Bone marrow (tissue), 2 donors: ENCODE measurements at regions not wholly inside any gene's neighbourhood (a gene's known extent, or its start where the extent isn't known, plus 50 kb on each side); places are given as distances from the start of the nearest gene placed in this dataset.

Experiments
- DNase-seq, 2 donors: peaks; one replicate each; lab custom pipeline; 2025; lab: John Stamatoyannopoulos, UW

DNA sequence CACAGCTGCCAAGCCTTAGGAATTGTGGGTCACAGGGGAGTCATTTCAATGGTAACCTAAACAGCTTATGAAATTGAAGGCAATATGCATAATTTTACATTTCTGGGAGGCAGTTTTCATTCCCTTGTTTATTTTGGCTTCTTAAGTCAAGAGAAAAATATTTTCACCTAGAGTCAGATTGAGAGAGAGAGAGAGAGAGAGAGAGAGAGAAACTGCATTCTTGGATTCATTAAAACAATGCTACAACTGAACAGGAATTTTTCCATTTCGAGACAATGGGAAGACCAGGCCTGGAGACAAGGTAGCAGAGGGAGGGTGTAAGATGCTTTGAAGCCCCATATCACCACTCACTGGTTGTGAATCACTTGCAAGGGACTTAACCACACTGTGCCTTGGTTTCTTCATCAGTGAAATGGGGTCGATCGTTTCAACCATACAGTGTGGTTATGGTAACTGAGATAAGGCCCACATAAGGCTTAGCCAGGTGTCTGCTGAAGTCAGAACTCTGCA lies 224.7 kb upstream of the IRX3 start:
- DNase-seq, result no peak

DNA sequence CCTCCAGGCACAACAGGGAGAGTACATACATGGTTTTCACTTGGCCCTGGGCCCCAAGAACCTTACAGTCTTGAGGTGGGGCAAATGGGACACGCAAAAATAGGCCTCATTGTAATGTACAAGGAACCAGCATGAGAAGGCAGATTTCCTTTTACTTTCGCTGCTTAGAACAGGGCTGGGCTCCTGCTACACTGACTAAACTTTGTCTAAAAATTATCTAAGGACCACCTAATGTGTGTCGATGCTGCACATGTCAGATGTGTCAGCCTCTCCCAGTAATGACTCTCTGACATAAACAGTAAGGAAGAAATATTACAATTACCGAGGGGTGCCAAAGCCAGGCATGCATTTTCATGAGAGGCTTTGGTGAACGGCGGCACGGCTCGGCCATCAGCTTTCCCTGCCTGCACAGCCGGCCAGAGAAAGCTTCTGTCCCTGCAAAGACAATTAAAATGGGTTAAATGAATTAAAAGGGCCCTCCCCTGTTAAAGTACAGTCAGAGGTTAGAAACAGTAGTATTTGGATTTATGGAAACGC lies 224.2 kb upstream of the IRX3 start:
- DNase-seq, result no peak

DNA sequence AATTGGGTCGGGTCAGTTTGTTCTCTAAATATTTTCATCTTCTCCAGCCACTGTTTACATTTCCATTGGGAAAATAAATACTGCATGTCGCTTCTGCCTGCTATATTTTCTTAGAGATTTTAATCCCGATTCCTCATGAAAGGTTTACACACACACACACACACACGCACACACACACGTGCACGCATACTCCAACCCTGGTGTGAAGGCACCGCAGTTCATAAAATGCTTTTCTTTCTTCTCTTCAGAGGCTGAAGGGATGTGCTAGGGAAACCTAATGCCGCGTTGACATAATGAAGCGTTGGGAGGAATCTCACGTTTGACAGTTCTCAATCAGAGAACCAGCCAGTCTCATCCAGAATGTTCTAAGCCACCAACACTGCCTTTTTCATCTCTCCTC lies 222.9 kb upstream of the IRX3 start:
- DNase-seq, result no peak

DNA sequence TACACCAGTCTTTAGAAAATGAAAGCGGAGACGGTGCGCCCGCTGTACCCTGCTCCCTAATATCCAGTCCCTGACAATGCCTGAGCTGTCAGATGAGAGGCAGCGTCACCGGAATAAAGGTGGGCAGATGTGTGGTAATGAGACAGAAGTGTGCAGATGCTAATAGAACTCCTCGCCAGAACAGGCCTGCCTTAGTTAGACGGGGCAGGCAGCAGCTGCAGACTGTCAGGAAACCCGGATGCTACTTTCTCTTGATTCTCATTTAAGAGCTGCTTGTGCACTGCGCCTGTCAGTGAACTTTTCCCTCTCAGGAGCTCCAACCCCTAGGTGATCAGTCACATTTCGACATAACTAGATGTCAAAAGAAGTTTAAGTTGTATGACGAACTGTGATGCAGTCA lies 221.8 kb upstream of the IRX3 start:
- no peak for DNase-seq

DNA sequence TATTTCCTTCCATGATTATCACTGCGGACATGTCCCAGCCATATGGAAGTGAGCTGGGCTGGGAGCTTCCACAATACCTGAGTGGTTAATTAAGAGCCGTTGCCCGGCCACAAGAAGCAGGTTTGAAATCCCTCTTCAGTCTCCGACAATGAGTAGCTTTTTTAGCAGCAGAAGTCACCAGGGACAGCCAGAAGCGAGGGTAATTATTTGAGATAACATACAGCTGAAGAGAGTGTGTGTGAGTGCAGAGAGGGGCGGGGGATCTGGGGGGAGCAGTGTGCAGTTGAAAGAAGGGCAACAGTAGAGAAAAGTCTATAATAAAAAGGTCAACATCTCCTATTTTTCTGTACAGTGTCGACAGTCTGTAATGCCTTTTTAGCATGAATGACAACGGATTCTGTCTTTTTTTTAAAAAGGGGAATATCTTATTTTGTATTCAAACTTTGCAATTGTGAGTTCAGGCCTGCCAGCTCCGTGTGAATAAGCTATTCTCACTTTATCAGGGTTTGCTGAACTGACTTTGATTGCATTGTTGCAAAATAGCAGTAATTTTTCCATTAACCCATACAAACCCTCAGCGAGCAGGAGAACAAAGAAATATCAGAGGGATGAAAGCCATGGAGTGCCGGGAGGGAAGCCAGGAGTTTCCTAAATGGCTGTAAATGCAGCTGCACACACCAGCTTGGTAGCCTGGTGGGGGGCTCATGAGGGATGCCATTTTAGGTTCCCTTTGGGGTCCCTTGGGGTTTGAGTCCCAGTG lies 220.3 kb upstream of the IRX3 start:
- no peak for DNase-seq

DNA sequence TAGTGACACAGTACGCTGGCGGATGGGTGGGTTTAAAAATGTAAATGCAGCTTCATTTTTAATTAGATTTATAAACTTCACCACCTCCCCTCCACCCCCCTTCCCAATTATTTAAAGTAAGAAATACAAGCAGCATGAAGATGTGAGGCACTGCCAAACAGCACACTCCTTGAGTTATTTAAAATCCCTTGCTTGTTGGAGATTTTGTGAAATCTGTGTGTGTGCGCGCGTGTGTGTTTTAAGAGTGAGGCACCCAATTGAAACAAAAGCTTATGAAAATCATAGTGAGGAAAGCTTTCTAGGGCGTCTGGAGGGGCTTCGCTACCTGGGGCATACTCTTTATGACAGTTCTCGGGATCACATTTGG lies 219.6 kb upstream of the IRX3 start:
- no peak for DNase-seq

DNA sequence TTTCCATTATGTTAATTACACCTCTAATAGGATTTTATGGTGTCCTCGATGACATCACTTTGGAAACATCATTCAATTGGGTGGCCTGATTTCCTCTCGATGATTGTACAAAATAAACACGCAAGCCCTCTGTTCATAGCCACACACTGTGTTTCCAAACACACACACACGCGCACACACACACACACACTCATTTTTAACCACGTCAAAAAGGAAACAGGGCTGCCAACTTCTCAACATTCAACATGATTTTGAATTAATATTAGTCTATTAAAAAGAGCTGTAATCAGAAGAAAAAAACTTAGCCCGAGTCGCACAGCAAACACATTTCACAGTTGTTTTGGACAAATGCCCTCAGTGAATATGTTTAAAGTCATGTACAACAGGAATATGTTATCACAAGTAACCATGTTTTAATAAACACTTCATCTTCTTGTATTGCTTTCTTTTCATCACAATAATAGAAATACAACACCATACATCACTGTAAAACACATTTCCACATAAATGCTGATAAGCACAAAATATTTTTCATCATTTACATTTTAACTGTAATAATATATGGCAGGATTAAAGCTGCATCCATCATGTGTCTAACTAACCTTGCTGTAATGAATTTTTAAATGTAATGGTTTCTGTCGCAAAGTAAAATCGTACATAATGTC lies 219.1 kb upstream of the IRX3 start:
- DNase-seq, result no peak

DNA sequence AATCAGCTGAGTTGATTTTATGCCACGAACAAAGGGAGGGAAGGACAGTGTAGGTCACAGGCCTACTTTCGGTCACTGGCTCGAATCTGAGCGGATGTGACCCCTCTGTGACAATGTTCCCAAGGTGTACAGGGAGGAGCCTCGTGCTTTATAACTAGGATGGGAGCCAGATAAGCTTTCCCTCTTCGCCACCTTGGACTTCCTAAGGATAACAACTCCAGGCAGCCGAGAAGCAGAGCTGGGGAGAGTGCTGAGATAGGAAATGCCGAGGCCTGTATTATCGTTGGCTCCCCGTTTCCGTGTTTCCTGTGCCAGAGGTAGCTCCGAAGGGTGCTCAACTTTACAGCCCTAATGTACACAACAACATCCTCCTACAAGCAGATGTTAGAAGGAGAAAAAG lies 217.8 kb upstream of the IRX3 start:
- DNase-seq, result no peak

DNA sequence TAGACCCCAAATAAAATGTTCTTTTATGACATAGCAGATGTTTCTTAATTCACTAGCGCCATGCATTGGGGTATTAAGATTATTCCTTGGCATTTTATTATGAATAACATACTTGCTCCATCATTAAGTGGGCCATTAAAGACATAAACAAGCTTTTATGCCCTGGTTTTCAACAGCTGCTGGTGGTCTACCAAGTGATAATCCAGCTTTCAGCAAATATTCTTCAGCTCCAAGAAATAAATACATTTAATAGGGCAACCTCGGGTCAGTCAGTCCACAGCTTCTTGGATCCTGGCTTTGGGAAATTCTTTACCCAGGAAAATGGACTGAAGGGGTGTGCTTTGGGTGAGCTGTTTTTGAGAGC lies 217.3 kb upstream of the IRX3 start:
- DNase-seq, result no peak

DNA sequence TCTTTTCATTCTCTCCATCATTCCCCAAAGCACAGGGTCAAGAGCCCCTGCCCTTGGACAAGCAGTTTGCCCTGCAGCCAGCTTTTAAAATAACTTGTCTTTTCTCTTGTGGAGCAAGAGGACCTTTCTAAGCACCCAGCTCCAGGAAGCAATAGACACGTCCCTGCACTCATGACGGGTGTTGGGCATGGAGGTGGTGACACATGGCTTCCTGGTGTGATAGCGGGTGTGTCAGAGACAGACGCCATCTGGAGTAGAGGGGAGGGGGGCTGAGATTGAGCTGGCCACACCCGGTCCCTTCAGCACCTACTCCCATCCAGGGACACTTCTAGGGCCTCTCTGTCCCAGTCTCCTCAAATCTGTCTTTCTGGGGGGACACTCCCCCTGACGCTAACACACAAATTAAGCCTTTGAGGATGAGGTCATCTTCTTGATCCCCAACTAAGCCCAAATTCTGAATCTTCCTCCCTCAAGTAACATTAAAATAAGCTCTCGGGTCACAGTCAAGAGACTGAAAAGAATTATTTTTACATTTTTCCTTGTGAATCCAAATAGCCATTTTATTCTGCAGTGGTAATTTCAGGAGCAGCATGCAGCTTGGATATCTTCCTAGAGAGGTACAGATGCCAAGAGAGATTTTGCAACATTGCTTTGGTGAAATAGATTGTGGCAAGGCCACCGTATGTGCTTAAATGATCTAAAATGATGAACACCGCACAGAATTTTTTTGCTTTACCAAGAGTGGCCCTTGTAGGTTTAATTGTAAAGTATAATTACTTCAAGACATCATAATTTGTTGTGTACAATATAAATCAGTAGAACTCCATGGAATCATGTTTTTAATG lies 216.6 kb upstream of the IRX3 start:
- DNase-seq, result no peak

DNA sequence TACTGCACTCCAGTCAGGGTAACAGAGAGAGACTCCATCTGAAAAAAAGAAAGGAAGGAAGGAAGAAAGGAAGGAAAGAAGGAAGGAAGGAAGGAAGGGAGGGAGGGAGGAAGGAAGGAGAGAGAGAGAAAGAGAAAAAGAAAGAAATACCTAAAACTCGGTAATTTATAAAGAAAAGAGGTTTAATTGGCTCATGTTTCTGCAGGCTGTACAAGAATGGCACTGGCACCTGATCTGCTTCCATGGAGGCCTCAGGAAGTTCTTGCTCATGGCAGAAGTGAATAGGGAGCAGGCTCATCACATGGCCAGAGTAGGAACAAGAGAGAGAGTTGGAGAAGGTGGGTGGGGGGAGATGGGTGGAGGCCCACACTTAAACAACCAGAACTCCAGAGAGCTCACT lies 215.2 kb upstream of the IRX3 start:
- no peak for DNase-seq

DNA sequence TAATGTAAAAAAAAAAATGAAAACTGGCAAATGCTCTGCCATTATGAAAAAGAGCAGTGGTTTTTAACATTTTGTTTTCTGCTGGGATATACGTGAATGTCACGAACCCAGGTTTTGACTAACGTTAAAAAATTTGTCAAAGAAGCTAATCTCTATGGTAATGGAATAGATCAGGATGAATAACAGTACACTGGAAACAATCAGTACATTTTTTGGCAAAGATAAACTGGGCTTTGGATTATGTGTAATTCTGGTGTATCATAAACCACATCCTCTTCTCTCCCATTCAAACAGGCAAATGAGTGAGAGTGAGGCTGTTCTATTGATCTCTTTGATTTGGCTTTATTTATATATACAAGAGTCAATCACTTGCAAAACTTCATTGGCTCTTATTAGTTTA lies 207.0 kb upstream of the IRX3 start:
- no peak for DNase-seq

DNA sequence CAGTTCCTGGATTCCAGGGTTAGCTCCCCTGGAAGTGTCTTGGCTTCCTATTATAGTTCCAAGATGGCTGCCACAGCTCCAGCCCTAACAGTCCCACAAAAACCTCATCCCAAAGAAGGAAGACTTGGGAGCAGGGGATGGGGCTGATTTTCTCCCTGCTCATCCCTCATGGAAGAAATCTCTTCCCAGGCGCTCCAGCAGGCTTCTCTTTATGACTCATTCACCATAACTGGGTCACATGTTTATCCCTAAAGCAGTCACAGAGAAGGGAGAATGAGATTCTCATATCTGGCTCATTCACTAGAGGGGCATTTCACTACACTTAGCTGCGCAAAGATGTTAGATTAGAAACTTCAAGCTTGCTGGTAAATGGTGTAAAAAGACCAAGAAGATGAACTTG lies 206.5 kb upstream of the IRX3 start:
- DNase-seq, result no peak

DNA sequence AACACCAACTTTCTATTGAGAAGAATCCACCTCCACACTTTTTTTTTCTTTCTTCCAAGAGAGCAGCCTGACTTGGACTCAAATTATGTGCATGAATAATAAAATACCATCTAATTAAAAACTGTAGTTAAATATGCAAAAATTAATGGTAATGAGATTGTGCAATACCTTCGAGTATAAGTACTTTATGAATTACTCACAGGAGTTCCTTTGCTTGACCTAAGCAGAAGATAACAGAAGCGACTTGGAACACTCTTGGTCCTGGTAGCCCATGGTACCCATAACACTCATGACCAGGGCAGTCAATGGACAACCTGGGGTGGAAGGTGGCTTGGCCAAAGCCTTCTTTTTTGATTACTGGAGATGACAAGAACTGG lies 203.5 kb upstream of the IRX3 start:
- no peak for DNase-seq

DNA sequence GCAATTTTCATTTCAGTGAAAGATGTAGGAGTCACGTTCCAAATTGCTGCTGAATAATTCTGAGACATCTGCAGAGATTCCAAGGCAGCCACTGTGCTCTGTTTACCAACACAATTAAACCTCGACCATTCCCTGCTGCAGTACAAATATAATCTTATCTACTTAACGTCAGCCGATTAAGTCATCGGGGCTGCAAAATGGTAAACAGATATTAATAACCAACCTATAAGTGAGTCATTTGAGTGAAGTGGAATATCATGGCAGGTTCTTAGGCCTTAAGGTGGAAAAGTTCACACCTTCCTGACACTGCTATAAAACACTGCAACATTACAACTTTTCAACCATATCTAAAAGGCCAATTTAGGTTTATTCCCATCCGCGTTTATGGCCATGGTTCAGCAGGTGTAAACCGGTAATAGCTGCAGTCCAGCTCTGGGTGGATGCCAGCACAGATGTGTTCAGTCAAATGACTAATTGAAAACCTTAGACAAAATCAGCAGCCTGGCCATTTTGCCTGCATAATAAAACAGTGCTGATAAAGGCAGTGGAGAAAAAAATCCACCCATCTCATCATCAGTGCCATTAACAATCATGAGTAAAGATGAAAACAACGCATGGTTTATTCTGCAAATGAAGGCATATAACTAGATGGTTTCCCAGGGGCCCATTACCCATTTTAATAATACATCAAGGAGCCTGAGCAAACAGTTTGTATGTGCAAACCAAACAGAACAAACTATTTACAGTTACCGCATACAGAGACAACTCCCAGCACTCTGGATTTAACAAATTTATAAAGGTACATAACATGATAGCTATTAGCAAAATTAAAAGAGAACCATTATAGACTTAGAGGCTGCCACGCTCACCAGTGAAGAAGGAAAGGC lies 202.9 kb upstream of the IRX3 start:
- no peak for DNase-seq

DNA sequence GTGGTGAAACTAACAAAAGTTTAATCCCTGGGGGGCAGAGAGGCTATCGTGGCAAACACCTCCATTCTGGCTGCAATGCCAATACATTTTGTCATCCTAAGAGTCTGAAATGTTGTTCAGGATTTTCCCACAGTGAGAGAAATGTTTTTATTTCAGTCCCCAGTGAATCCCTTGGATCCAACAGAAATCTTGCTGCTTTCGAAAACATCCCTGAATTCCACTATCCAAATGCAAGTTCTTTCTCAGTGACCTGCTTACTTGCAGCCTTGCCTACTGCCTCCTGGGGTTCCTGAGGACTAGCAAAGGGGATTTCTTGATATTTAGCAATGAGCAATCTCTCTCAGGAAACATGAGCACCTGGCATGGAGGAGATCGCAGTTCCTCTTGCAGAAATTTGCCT lies 202.1 kb upstream of the IRX3 start:
- no peak for DNase-seq

DNA sequence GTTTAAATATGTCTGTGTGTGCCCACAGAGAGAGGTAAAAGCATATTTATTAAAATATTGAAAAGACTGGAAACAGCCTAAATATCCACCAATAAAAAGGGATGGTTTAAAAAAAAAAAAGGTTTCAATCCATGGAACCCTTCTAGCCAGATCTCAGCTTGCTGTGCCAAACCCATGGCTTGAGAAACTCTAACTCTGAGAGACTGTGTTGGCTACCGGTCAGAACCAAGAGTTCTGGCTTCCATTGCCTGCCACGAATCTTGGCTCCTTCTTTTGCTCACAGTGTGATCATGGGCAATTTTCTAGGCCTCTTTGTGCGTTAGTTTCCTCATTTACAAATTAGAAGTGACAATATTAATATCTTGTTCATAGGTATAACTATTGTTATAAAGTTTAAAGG lies 201.3 kb upstream of the IRX3 start:
- DNase-seq, result no peak

DNA sequence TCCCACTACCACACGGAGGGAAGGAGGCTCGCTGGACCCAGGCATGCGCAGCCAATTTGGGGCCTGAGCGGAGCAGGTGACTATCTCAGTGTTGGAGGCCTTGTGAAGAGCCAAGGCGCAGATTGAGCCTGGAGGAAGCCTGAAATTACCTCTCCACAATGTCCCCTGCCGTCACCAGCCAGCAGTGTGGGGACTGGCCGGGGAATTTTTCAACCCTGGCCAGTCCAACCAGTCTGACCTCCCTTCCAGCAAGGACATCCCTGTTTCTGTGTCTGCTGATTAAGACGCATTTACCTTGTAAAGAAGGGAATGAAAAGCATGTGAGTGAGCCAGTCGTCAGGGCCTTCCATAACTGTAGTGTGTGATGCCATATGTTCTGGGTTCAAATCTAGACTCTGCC lies 198.1 kb upstream of the IRX3 start:
- no peak for DNase-seq

DNA sequence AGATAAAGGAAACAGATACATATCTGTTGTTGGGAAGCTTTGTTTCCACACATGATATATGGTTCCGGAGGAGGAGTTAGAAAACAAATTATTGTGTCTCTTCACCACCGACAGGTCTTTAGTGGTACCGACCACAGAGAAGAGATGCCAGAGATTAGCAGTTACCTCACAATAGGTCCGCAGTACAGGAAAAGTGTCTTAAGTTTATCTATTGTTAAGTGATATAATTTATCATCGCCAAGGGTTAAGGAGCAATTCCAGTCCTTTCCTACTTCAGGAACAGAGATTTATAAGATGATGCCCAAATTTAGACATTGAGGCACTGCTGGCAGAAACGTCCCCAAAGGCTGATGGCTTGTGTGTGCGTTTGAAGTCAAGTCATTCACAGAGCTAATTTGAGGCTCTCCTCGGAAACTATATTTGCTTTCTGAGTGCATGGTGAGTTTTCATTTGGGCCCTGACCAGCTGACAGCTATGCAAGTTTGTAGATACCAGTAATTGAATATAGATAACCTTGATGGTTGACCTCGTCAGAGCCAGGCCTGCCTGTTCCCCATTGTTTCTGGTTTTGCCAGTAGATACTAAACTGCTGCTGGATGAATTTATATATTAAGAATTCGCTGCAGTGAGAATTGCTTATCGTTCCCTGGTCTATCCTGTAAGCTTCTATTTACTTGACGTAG lies 196.4 kb upstream of the IRX3 start:
- no peak for DNase-seq

DNA sequence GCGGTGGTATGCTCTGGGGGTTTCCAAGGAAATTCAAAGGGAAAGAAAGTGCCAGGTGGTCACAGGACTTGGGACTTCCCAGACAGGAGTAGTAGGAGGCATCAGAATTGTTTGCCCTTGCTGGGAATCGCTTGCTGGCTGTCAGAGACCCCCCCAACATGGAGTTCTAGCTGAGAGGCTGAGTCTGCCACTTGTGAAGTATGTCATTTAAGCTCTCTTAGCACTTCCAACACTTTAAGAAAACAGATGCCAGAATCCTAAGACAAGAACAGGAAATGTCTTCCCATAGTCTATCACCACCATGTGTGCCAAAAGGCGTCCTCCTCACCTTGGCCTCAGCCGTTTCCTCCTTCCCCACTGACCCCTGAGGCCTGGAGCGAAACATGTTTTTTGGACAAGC lies 193.8 kb upstream of the IRX3 start:
- DNase-seq, result no peak

DNA sequence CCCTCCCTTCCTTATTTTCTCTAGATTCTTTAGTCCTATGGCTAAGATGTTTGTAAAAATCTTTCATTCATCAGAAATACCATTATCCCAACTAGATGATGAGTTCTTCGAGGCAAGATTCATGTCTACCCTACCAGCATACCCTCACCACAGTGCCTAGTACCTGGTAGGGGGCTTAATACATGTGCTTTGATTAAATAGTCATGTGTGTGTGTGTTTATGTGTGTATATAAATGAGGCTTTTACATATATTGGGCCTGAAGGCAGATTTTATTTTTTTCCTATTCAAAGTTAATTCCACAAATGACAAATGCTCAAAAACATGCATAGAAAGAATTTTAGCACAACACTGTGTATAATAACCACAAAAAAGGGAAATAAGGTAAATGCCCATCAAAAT lies 193.0 kb upstream of the IRX3 start:
- DNase-seq, result no peak
